Pancreas (tissue), 10 donors: ENCODE measurements at regions not wholly inside any gene's neighbourhood (a gene's known extent, or its start where the extent isn't known, plus 50 kb on each side); places are given as distances from the start of the nearest gene placed in this dataset.

Source experiments
- ATAC-seq, 4 donors: fragments of 200-7000 bp; cut with Tn5 transposase; one replicate each; pipeline versions ENCODE4 v1.8.0 to v1.9.1; 2020; ENCODE audit warnings: mild to moderate bottlenecking in 4 of 4, moderate library complexity in 4 of 4
- DNase-seq, 6 donors: peaks; one replicate each; pipeline ENCODE4 v3.0.0-alpha.2; 2020
- FAIRE-seq: peaks from 2 replicates; lab custom pipeline; 2012; peaks lifted over from hg19 to GRCh38; lab: Jason Lieb, UNC
- H3K27ac ChIP-seq, 4 donors: fragments of 200-600 bp; sonication (generic); 1 replicate in 3 of 4; 2 replicates in 1 of 4; pipeline versions ENCODE4 v1.5.0 to v1.8.0; 2020
- H3K27me3 ChIP-seq, 4 donors: fragments of 200-600 bp; one replicate each; pipeline ENCODE4 v1.8.0; 2021
- H3K36me3 ChIP-seq, 3 donors: fragments of 200-600 bp; sonication (generic) in 1 of 3; one replicate each; pipeline versions ENCODE4 v1.5.0 to v1.8.0; 2020 to 2021
- H3K4me1 ChIP-seq, 3 donors: fragments of 200-600 bp; one replicate each; pipeline ENCODE4 v1.8.0; 2021
- H3K4me3 ChIP-seq, 4 donors: fragments of 200-600 bp; sonication (generic) in 2 of 4; one replicate each; pipeline versions ENCODE4 v1.5.0 to v1.8.0; 2020 to 2021
- H3K9me3 ChIP-seq, 4 donors: fragments of 200-600 bp; one replicate each; pipeline ENCODE4 v1.8.0; 2021
- WGBS, 2 donors: extraction: QIAGEN DNeasy Blood & Tissue Kit; methylation state at CpG; one replicate each; pipeline ENCODE4 v1.1.7; 2013; 5-methylcytosine and 5-hydroxymethylcytosine counted together
- intact Hi-C, 3 donors: fragments of 100-400 bp; cut with DNase I; formaldehyde crosslinking; loops; one replicate each; pipeline versions ENCODE4 v1.11.1 to v1.14.2; 2022
- TF ChIP-seq, protein P1 (sequence below), 4 donors: fragments of 200-600 bp; sonication (generic) in 3 of 4; IDR thresholded peaks; one replicate each; pipeline versions ENCODE4 v1.5.0 to v1.8.0; 2021; ENCODE audit warnings: antibody characterized with exemption in 4 of 4
- donor health status: healthy with polysubstance abuse.
- donor health status: DM: no; HTN: no; CAD: no; lungs with moderate emphysema.
- donor health status: DM: no; HTN: no; CAD: no.
- donor health status: control.
- donor health status: control.
- donor health status: Bipolar disorder and iron deficiency.
- donor health status: DM: yes; HTN: yes; CAD: no.
- donor health status: DM: no; HTN: no; CAD: no.
- donor health status: DM: no; HTN: no; CAD: no.
- donor health status: DM: yes; HTN: yes; CAD: no.

DNA sequence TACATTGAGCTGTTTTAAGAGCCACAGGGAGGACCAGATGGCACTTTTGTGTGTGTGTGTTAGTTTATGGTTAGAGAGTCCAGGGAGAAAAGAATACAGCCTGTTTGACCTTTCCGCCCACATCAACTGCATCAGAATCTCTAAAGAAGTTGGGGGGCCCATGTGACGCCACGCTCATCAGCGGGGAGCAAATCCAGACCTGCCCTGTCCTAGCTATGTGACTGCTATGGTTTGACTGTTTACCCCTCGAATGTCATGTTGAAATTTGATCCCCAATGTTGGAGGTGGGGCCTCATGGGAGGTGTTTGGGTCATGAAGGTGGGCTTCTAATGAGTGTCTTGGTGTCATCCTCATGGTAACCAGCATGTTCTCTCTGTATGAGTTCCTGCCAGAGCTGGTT, 128.0 kb downstream of the ADRA2A start:
- WGBS, 2 donors: 83 to 88% methylated on average over 5 of the region's 5 CpGs
- no peak for ATAC-seq

DNA sequence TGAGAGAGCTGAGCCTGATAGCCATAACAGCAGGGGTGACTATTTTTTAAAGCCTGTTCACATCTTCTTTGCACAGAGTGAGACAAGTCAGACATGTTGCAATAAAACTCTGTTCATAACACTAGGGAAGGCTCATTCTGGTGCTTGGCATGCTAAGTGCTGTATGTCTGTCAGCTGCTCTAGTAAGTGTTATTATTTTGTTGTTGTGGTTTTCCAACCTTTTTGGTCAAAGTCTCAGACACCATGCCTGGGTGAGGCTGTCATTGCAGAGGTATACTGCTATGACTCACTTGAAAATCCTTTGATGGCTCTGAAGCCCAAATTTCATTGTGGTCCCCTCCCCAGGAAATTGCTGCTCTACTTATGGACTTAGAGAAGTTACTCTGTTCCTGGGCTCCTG, 129.7 kb downstream of the ADRA2A start:
- intact Hi-C loops: loop anchor here in 1 of 3 donors (2.0 kb wide), 1 partner anchor 130 kb away; the partner anchor contains the start of gene ADRA2A
- Histone ChIP-seq H3K27me3 (no peaks in the 10 kb centered on the region), H3K4me3 (no peak overlapping the region), H3K9me3 (no peaks in the 10 kb centered on the region), H3K27ac (no peak overlapping the region), H3K36me3 (no peaks in the 10 kb centered on the region), H3K4me1 (no peaks in the 10 kb centered on the region)
- no peak for ATAC-seq
- no peak for DNase-seq
- FAIRE-seq: no peak
- TF ChIP-seq, protein P1, sequence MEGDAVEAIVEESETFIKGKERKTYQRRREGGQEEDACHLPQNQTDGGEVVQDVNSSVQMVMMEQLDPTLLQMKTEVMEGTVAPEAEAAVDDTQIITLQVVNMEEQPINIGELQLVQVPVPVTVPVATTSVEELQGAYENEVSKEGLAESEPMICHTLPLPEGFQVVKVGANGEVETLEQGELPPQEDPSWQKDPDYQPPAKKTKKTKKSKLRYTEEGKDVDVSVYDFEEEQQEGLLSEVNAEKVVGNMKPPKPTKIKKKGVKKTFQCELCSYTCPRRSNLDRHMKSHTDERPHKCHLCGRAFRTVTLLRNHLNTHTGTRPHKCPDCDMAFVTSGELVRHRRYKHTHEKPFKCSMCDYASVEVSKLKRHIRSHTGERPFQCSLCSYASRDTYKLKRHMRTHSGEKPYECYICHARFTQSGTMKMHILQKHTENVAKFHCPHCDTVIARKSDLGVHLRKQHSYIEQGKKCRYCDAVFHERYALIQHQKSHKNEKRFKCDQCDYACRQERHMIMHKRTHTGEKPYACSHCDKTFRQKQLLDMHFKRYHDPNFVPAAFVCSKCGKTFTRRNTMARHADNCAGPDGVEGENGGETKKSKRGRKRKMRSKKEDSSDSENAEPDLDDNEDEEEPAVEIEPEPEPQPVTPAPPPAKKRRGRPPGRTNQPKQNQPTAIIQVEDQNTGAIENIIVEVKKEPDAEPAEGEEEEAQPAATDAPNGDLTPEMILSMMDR (IDR thresholded peaks at IDR 0.05): no peak

More for the DNA sequence above, 128.0 kb downstream of the ADRA2A start:
- H3K27ac ChIP-seq: no peak overlapping the region
- TF ChIP-seq, protein P1 (IDR thresholded peaks at IDR 0.05): no peak
- no peak for DNase-seq
- intact Hi-C loops: no loop called here
- H3K27me3 ChIP-seq: no peaks in the 10 kb centered on the region
- no peak for FAIRE-seq
- no peak overlapping the region for H3K4me3 ChIP-seq
- no peaks in the 10 kb centered on the region for H3K36me3 ChIP-seq
- peaks cover 0 to 3% (median 0%) of the 10 kb centered on the region in 3 donors for H3K4me1 ChIP-seq
- no peaks in the 10 kb centered on the region for H3K9me3 ChIP-seq

DNA sequence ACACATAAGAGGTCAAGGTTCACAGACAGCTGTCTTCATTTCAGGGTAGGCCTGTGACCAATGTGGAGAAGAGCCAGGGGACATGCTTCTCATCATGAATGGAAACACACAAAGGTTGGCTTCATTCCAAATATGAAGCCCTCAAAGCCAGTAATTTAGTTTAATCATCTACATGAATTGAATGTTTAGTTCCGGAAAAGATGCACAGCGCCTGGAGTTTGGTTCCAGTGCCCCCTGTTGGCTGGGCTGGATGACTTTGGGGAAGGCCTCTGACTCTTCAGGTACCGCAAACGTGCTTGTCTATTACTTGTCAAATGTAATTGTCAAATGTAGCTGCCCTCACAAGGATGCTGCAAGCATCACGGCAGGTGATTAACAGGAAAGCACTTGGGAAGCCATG, 130.7 kb downstream of the ADRA2A start:
- TF ChIP-seq, protein P1 (IDR thresholded peaks at IDR 0.05): peak; percentile 29 to 44 (median 40)
- Histone ChIP-seq H3K4me1 (no peaks in the 10 kb centered on the region), H3K4me3 (no peak overlapping the region), H3K27me3 (no peaks in the 10 kb centered on the region), H3K36me3 (no peaks in the 10 kb centered on the region), H3K27ac (no peak overlapping the region), H3K9me3 (no peaks in the 10 kb centered on the region)
- DNase-seq: peak; percentile 46 to 75 (median 60)
- WGBS, 2 donors: 36 to 40% methylated on average over 5 of the region's 5 CpGs
- peak; percentile 81 to 92 (median 87) for ATAC-seq
- FAIRE-seq: no peak
- intact Hi-C loops: loop anchor here in 1 of 3 donors (2.0 kb wide), 1 partner anchor 131 kb away; the partner anchor contains the start of gene ADRA2A

DNA sequence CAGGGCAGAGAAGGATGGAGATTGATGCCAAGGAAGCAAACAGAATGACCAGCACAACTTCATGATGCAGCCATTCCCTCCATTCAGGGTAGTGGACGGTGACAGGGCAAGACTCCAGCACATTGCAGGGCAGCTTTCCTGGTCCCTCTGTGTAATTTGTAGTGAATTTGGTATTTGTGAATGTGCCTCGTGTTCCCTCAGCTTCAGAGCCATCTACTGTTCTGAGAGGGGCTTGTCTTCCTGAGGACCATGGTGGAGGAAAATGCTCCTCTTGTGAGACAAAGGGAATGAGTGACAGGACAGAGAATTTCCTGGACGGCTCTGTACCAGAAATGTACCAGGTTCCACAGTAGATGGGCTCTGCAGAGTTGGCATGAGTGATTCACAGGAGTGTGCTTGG, 132.1 kb downstream of the ADRA2A start:
- 71 to 79% methylated on average over 3 of the region's 3 CpGs for WGBS, 2 donors
- intact Hi-C loops: no loop called here
- Histone ChIP-seq H3K9me3 (no peaks in the 10 kb centered on the region), H3K27me3 (no peaks in the 10 kb centered on the region), H3K36me3 (no peaks in the 10 kb centered on the region), H3K4me1 (no peaks in the 10 kb centered on the region), H3K4me3 (no peak overlapping the region), H3K27ac (no peak overlapping the region)
- no peak for FAIRE-seq
- DNase-seq: no peak
- TF ChIP-seq, protein P1 (IDR thresholded peaks at IDR 0.05): no peak
- no peak for ATAC-seq

DNA sequence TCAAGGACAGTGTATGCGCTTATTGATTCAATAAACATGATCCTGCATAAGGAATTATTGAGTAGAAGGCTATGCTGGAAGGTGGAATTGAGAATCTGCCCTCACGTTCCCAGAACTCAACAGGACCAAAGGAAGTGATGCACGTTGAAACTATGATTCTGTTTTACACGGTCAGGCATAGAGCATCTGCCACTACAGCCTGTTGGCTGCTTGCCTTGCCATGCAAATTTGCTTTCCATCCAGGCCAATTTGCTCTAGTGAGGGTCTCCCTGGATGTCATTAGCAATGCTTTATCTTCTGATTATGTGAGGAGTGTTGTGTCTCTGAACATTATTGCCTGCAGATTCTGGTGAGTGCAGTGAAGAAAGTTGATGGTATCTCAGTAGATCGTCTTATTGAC, 132.9 kb downstream of the ADRA2A start:
- FAIRE-seq (no peak), DNase-seq (no peak), ATAC-seq (no peak)
- Histone ChIP-seq H3K27ac (no peak overlapping the region), H3K4me3 (no peak overlapping the region), H3K27me3 (no peaks in the 10 kb centered on the region), H3K9me3 (no peaks in the 10 kb centered on the region), H3K36me3 (no peaks in the 10 kb centered on the region), H3K4me1 (no peaks in the 10 kb centered on the region)
- 63 to 71% methylated on average over 5 of the region's 5 CpGs for WGBS, 2 donors
- intact Hi-C loops: no loop called here
- TF ChIP-seq, protein P1 (IDR thresholded peaks at IDR 0.05): no peak
